ENCODE measurements at regions not wholly inside any gene's neighbourhood (a gene's known extent, or its start where the extent isn't known, plus 50 kb on each side); places are given as distances from the start of the nearest gene placed in this dataset.

GRCh38 chr10:7000061-7000460, 410.8 kb downstream of the SFMBT2 start:
- no peaks in the 10 kb centered on the region for H3K9me3 ChIP-seq
- no peak overlapping the region for H3K27ac Mint-ChIP-seq (ENCODE audit: unreplicated experiment)
- no peaks in the 10 kb centered on the region for H3K4me1 ChIP-seq
- no TSS peak for BruUV-seq (replicated peaks)
- peaks cover 7% of the 10 kb centered on the region for H3K27me3 Mint-ChIP-seq (ENCODE audit: insufficient read depth, unreplicated experiment)
- no peaks in the 10 kb centered on the region for H3K9me3 Mint-ChIP-seq (ENCODE audit: unreplicated experiment)
- DNase-seq = no peak
- CTCF ChIA-PET = interaction anchor here (0.7 kb wide), 1 partner anchor 773 kb away, joined by 4 read pairs; no protein-coding TSS in a partner anchor
- H3K36me3 ChIP-seq (ENCODE audit: control insufficient read depth, insufficient read depth, low read length) = no peaks in the 10 kb centered on the region
- POLR2A ChIA-PET = no interaction called here
- no peak overlapping the region for H3K4me3 ChIP-seq (ENCODE audit: low read depth, low read length)
- no peak for TF ChIP-seq CTCF (IDR thresholded peaks at IDR 0.05; ENCODE audit: insufficient read depth in 1 of 2, low read depth in 1 of 2, low read length in 1 of 2, severe bottlenecking in 1 of 2, unreplicated experiment in 1 of 2)
- no peak overlapping the region for H3K4me3 Mint-ChIP-seq (ENCODE audit: unreplicated experiment)
- H3K27me3 ChIP-seq (replicated peaks; ENCODE audit: control insufficient read depth, insufficient read depth, low read length) = no peaks in the 10 kb centered on the region
- intact Hi-C loops (cut with micrococcal nuclease; ENCODE audit: unreplicated experiment) = no loop called here
- no peaks in the 10 kb centered on the region for H3K4me1 Mint-ChIP-seq (ENCODE audit: low read depth, unreplicated experiment)
- H3K36me3 Mint-ChIP-seq (ENCODE audit: insufficient read depth, unreplicated experiment) = no peaks in the 10 kb centered on the region

DNA sequence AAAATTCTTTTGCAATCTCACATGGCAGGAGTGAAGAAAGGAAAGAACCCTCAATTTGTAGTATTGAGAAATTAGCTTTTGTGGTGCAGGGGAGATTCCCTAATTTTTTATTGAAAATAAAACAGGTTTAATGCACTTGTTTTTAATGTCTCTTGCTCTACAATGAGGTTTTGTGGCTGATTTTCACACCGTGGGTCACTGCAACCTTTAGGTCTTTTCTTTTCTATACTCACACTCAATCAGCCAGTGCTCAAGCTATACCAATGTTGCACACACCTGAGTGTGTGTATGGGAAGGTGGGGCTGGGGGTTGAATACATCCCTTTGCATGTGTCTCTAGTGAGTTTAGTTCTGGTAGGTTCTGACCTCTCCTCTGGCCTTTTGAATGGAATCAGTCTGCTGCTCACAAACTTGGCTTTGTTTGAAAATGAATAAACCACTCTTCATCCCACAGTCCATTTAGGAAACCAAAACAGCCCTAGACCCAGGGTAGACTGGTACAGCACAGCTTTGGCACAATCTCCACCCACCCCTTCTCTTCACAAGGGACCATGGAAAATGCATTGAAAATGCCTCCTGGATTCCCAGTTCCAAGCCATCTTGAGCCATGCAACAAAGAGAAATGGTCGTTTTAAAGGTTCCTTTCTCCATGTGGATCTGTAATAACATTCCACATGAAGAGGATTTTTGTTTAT, 411.5 kb downstream of the SFMBT2 start:
- Histone ChIP-seq H3K36me3 (ENCODE audit: control insufficient read depth, insufficient read depth, low read length) (no peaks in the 10 kb centered on the region), H3K27me3 (replicated peaks; ENCODE audit: control insufficient read depth, insufficient read depth, low read length) (no peaks in the 10 kb centered on the region), H3K9me3 (no peaks in the 10 kb centered on the region), H3K4me3 (ENCODE audit: low read depth, low read length) (no peak overlapping the region), H3K4me1 (no peaks in the 10 kb centered on the region)
- H3K27ac Mint-ChIP-seq (ENCODE audit: unreplicated experiment) = no peak overlapping the region
- intact Hi-C loops (cut with micrococcal nuclease; ENCODE audit: unreplicated experiment) = no loop called here
- ChIA-PET CTCF (interaction anchor here (0.7 kb wide), 1 partner anchor 774 kb away, joined by 4 read pairs; no protein-coding TSS in a partner anchor), POLR2A (no interaction called here)
- DNase-seq = no peak
- H3K36me3 Mint-ChIP-seq (ENCODE audit: insufficient read depth, unreplicated experiment) = no peaks in the 10 kb centered on the region
- no TSS peak for BruUV-seq (replicated peaks)
- no peaks in the 10 kb centered on the region for H3K4me1 Mint-ChIP-seq (ENCODE audit: low read depth, unreplicated experiment)
- H3K9me3 Mint-ChIP-seq (ENCODE audit: unreplicated experiment) = no peaks in the 10 kb centered on the region
- H3K4me3 Mint-ChIP-seq (ENCODE audit: unreplicated experiment) = no peak overlapping the region
- TF ChIP-seq CTCF (IDR thresholded peaks at IDR 0.05; ENCODE audit: insufficient read depth in 1 of 2, low read depth in 1 of 2, low read length in 1 of 2, severe bottlenecking in 1 of 2, unreplicated experiment in 1 of 2) = no peak
- H3K27me3 Mint-ChIP-seq (ENCODE audit: insufficient read depth, unreplicated experiment) = peaks cover 7% of the 10 kb centered on the region

GRCh38 chr10:6997509-6997908, 413.3 kb downstream of the SFMBT2 start:
- no TSS peak for BruUV-seq (replicated peaks)
- no peak overlapping the region for H3K4me3 Mint-ChIP-seq (ENCODE audit: unreplicated experiment)
- no peak overlapping the region for H3K4me3 ChIP-seq (ENCODE audit: low read depth, low read length)
- DNase-seq = no peak
- CTCF ChIA-PET = no interaction called here
- no peaks in the 10 kb centered on the region for H3K27me3 ChIP-seq (replicated peaks; ENCODE audit: control insufficient read depth, insufficient read depth, low read length)
- H3K36me3 ChIP-seq (ENCODE audit: control insufficient read depth, insufficient read depth, low read length) = no peaks in the 10 kb centered on the region
- POLR2A ChIA-PET = no interaction called here
- no peaks in the 10 kb centered on the region for H3K9me3 ChIP-seq
- no peaks in the 10 kb centered on the region for H3K9me3 Mint-ChIP-seq (ENCODE audit: unreplicated experiment)
- H3K27me3 Mint-ChIP-seq (ENCODE audit: insufficient read depth, unreplicated experiment) = peaks cover 10% of the 10 kb centered on the region
- no peak overlapping the region for H3K27ac Mint-ChIP-seq (ENCODE audit: unreplicated experiment)
- no peaks in the 10 kb centered on the region for H3K4me1 ChIP-seq
- TF ChIP-seq CTCF (IDR thresholded peaks at IDR 0.05; ENCODE audit: insufficient read depth in 1 of 2, low read depth in 1 of 2, low read length in 1 of 2, severe bottlenecking in 1 of 2, unreplicated experiment in 1 of 2) = no peak
- no peaks in the 10 kb centered on the region for H3K4me1 Mint-ChIP-seq (ENCODE audit: low read depth, unreplicated experiment)
- intact Hi-C loops (cut with micrococcal nuclease; ENCODE audit: unreplicated experiment) = no loop called here
- no peaks in the 10 kb centered on the region for H3K36me3 Mint-ChIP-seq (ENCODE audit: insufficient read depth, unreplicated experiment)
